K562 (cell line): ENCODE measurements at regions not wholly inside any gene's neighbourhood (a gene's known extent, or its start where the extent isn't known, plus 50 kb on each side); places are given as distances from the start of the nearest gene placed in this dataset.

ENCODE experiments used
- BHLHE40 ChIP-seq: IDR thresholded peaks from 2 replicates; pipeline ENCODE4 v1.6.1; 2011; ENCODE audit warnings: low read length, improper control_type of control experiment
- CTCF ChIP-seq, 3 experiments: IDR thresholded peaks in 2 of 3; conservative IDR thresholded peaks in 1 of 3; 2 replicates each; pipeline ENCODE4 v1.5.1; 2011 to 2012; ENCODE audit warnings: low read length in 3 of 3, mild to moderate bottlenecking in 3 of 3, control low read depth in 2 of 3, improper control_type of control experiment in 1 of 3, inconsistent platforms in 1 of 3, low read depth in 1 of 3, mixed read lengths in 1 of 3, moderate library complexity in 1 of 3; ENCODE audit not compliant: insufficient read depth in 2 of 3
- E4F1 ChIP-seq: fragments of 250-450 bp; sonication (Bioruptor Pico); IDR thresholded peaks from 2 replicates; pipeline ENCODE4 v1.5.0; 2021; ENCODE audit warnings: mild to moderate bottlenecking, borderline replicate concordance
- GATAD2B ChIP-seq: fragments of 450-650 bp; IDR thresholded peaks from 2 replicates; pipeline ENCODE4 v1.6.1; 2017; ENCODE audit warnings: mild to moderate bottlenecking, borderline replicate concordance
- HES1 ChIP-seq: fragments of 450-650 bp; IDR thresholded peaks from 2 replicates; pipeline ENCODE4 v1.6.1; 2016; ENCODE audit warnings: low read depth, mild to moderate bottlenecking, moderate library complexity
- HMG20B ChIP-seq: fragments of 250-450 bp; sonication (Bioruptor Pico); IDR thresholded peaks from 2 replicates; pipeline ENCODE4 v1.5.0; 2021; ENCODE audit warnings: mild to moderate bottlenecking
- HNRNPUL1 ChIP-seq: fragments of 200-400 bp; formaldehyde crosslinking; IDR thresholded peaks from 2 replicates; pipeline ENCODE4 v1.6.1; 2017; ENCODE audit warnings: low read length
- IRF9 ChIP-seq: fragments of 450-650 bp; IDR thresholded peaks from 2 replicates; pipeline ENCODE4 v1.6.1; 2016; ENCODE audit warnings: missing biosample characterization, missing genetic modification characterization
- KDM1A ChIP-seq, 2 experiments: fragments of 450-650 bp; IDR thresholded peaks; 2 replicates each; pipeline ENCODE4 v1.6.1; 2016; ENCODE audit warnings: mild to moderate bottlenecking in 2 of 2
- MAX ChIP-seq: sonication (generic); formaldehyde crosslinking; IDR thresholded peaks from 2 replicates; pipeline ENCODE4 v1.9.0; 2022; ENCODE audit warnings: mild to moderate bottlenecking, missing genetic modification reagents
- PBX2 ChIP-seq, 2 experiments: IDR thresholded peaks in 1 of 2; conservative IDR thresholded peaks in 1 of 2; 2 replicates each; pipeline ENCODE4 v1.6.1; 2016; ENCODE audit warnings: low read depth in 2 of 2, mild to moderate bottlenecking in 1 of 2, missing compliant biosample characterization in 1 of 2, missing genetic modification characterization in 1 of 2, moderate library complexity in 1 of 2
- PHTF2 ChIP-seq: fragments of 250-450 bp; sonication (Bioruptor Pico); IDR thresholded peaks from 2 replicates; pipeline ENCODE4 v1.5.0; 2021; ENCODE audit warnings: mild to moderate bottlenecking
- POLR2G ChIP-seq: fragments of 200-400 bp; formaldehyde crosslinking; IDR thresholded peaks from 2 replicates; pipeline ENCODE4 v1.6.1; 2017; ENCODE audit warnings: low read depth, mild to moderate bottlenecking, antibody characterized with exemption, low read length, moderate library complexity
- TEAD1 ChIP-seq, 2 experiments: fragments of 450-650 bp in 1 of 2; sonication (generic) in 1 of 2; formaldehyde crosslinking; IDR thresholded peaks; 2 replicates each; pipeline versions ENCODE4 v1.4.0 to v1.8.0; 2020 to 2022; ENCODE audit warnings: mild to moderate bottlenecking in 2 of 2, missing genetic modification reagents in 1 of 2
- VEZF1 ChIP-seq: fragments of 200-800 bp; sonication (Bioruptor generic); IDR thresholded peaks from 2 replicates; pipeline ENCODE4 v1.6.1; 2017; ENCODE audit warnings: missing genetic modification characterization, missing compliant biosample characterization
- XRCC3 ChIP-seq: fragments of 450-650 bp; IDR thresholded peaks from 2 replicates; pipeline ENCODE4 v1.6.1; 2017; ENCODE audit warnings: mild to moderate bottlenecking, moderate library complexity
- ZNF232 ChIP-seq: sonication (generic); formaldehyde crosslinking; IDR thresholded peaks from 2 replicates; pipeline ENCODE4 v1.8.0; 2022; ENCODE audit warnings: mild to moderate bottlenecking, missing genetic modification reagents
- ZZZ3 ChIP-seq: fragments of 450-650 bp; IDR thresholded peaks from 2 replicates; pipeline ENCODE4 v1.6.1; 2016; ENCODE audit warnings: antibody characterized with exemption, mild to moderate bottlenecking, moderate library complexity

GRCh38 chr6:154593122-154593521 lies 82.6 kb upstream of the CNKSR3 start (continued):
- TF ChIP-seq ZNF232 (no peak), XRCC3 (no peak), IRF9 (tag) (no peak), MAX (no peak), VEZF1 (CRISPR knock-in tag) (peak; percentile 44; the same call in 1 of the 2 replicates), KDM1A (IDR thresholded peaks at IDR 0.05) (no peak), BHLHE40 (no peak), GATAD2B (no peak), TEAD1 (CRISPR knock-in tag; IDR thresholded peaks at IDR 0.05) (no peak), POLR2G (no peak), HMG20B (CRISPR knock-in tag) (no peak), E4F1 (CRISPR knock-in tag) (no peak), HNRNPUL1 (no peak), HES1 (no peak), CTCF (IDR thresholded peaks at IDR 0.05 in 2 of 3, conservative IDR thresholded peaks at IDR 0.05 in 1 of 3; ENCODE audit: insufficient read depth in 2 of 3, low read depth in 1 of 3, low read length in 3 of 3) (no peak), PHTF2 (CRISPR knock-in tag) (no peak), PBX2 (CRISPR knock-in tag; IDR thresholded peaks at IDR 0.05; ENCODE audit: low read depth) (peak; percentile 94), PBX2 (tag; conservative IDR thresholded peaks at IDR 0.05; ENCODE audit: low read depth) (peak; percentile 91), ZZZ3 (no peak)
